HEK293T (cell line): ENCODE measurements at regions not wholly inside any gene's neighbourhood (a gene's known extent, or its start where the extent isn't known, plus 50 kb on each side); places are given as distances from the start of the nearest gene placed in this dataset.

Experiments used
- CTCF ChIA-PET: fragments of 350-600 bp; formaldehyde crosslinking; extraction: SDS; loops from one replicate; lab custom pipeline; 2021; ENCODE audit warnings: antibody characterized with exemption, inconsistent platforms; lab: Yijun Ruan, JAX
- POLR2A ChIA-PET: fragments of 350-600 bp; formaldehyde crosslinking; extraction: SDS; loops from one replicate; lab custom pipeline; 2020; ENCODE audit warnings: antibody characterized with exemption, inconsistent platforms; lab: Yijun Ruan, JAX
- DNase-seq: peaks from one replicate; pipeline ENCODE4 v3.0.0; 2012; ENCODE audit warnings: mixed read lengths; ENCODE audit errors: extremely low spot score
- ARNT ChIP-seq: fragments of 450-650 bp; IDR thresholded peaks from 2 replicates; pipeline ENCODE4 v1.6.1; 2017; ENCODE audit warnings: mild to moderate bottlenecking
- BHLHE40 ChIP-seq: fragments of 450-650 bp; IDR thresholded peaks from 2 replicates; pipeline ENCODE4 v1.6.1; 2016; ENCODE audit warnings: mild to moderate bottlenecking, moderate library complexity, borderline replicate concordance
- CTBP1 ChIP-seq: fragments of 450-650 bp; IDR thresholded peaks from 2 replicates; pipeline ENCODE4 v1.6.1; 2016; ENCODE audit warnings: borderline replicate concordance
- ELF4 ChIP-seq: fragments of 450-650 bp; IDR thresholded peaks from 2 replicates; pipeline ENCODE4 v1.6.1; 2017; ENCODE audit warnings: antibody characterized with exemption
- FOXA1 ChIP-seq: fragments of 450-650 bp; IDR thresholded peaks from 2 replicates; pipeline ENCODE4 v1.6.1; 2016; ENCODE audit warnings: mild to moderate bottlenecking
- FOXK2 ChIP-seq: fragments of 450-650 bp; IDR thresholded peaks from 2 replicates; pipeline ENCODE4 v1.6.1; 2016; ENCODE audit warnings: mild to moderate bottlenecking
- FOXM1 ChIP-seq: fragments of 450-650 bp; IDR thresholded peaks from 2 replicates; pipeline ENCODE4 v1.6.1; 2017; ENCODE audit warnings: mild to moderate bottlenecking, borderline replicate concordance
- HDGF ChIP-seq: fragments of 450-650 bp; IDR thresholded peaks from 2 replicates; pipeline ENCODE4 v1.6.1; 2017; ENCODE audit warnings: antibody characterized with exemption, borderline replicate concordance
- L3MBTL2 ChIP-seq: fragments of 450-650 bp; conservative IDR thresholded peaks from 2 replicates; pipeline ENCODE4 v1.6.1; 2016; ENCODE audit warnings: mild to moderate bottlenecking
- LEF1 ChIP-seq: fragments of 450-650 bp; IDR thresholded peaks from 2 replicates; pipeline ENCODE4 v1.6.1; 2017; ENCODE audit warnings: mild to moderate bottlenecking, borderline replicate concordance
- NFRKB ChIP-seq: fragments of 450-650 bp; IDR thresholded peaks from 2 replicates; pipeline ENCODE4 v1.6.1; 2016; ENCODE audit warnings: mild to moderate bottlenecking, moderate library complexity
- PKNOX1 ChIP-seq: fragments of 450-650 bp; IDR thresholded peaks from 2 replicates; pipeline ENCODE4 v1.6.1; 2016
- SP1 ChIP-seq: fragments of 450-650 bp; IDR thresholded peaks from 2 replicates; pipeline ENCODE4 v1.6.1; 2017
- SUZ12 ChIP-seq: fragments of 450-650 bp; IDR thresholded peaks from 2 replicates; pipeline ENCODE4 v1.6.1; 2016; ENCODE audit warnings: mild to moderate bottlenecking
- TARDBP ChIP-seq: fragments of 450-650 bp; IDR thresholded peaks from 2 replicates; pipeline ENCODE4 v1.6.1; 2016
- ZNF384 ChIP-seq: fragments of 450-650 bp; IDR thresholded peaks from 2 replicates; pipeline ENCODE4 v1.6.1; 2016

- TF ChIP-seq SP1 = no peak
- TF ChIP-seq HDGF = no peak
- no peak for TF ChIP-seq ARNT
- no peak for TF ChIP-seq CTBP1
- no peak for TF ChIP-seq FOXK2
- no peak for TF ChIP-seq BHLHE40
- TF ChIP-seq SUZ12 = no peak
- no peak for TF ChIP-seq TARDBP
- TF ChIP-seq FOXA1 = no peak
- TF ChIP-seq PKNOX1 = no peak
- TF ChIP-seq ZNF384 = no peak
- no peak for TF ChIP-seq FOXM1
- TF ChIP-seq LEF1 = no peak
- no peak for TF ChIP-seq NFRKB
- CTCF ChIA-PET = no interaction called here
Observed at GRCh38 chr11:123361110-123361509, 69.0 kb upstream of the GRAMD1B start.

DNA sequence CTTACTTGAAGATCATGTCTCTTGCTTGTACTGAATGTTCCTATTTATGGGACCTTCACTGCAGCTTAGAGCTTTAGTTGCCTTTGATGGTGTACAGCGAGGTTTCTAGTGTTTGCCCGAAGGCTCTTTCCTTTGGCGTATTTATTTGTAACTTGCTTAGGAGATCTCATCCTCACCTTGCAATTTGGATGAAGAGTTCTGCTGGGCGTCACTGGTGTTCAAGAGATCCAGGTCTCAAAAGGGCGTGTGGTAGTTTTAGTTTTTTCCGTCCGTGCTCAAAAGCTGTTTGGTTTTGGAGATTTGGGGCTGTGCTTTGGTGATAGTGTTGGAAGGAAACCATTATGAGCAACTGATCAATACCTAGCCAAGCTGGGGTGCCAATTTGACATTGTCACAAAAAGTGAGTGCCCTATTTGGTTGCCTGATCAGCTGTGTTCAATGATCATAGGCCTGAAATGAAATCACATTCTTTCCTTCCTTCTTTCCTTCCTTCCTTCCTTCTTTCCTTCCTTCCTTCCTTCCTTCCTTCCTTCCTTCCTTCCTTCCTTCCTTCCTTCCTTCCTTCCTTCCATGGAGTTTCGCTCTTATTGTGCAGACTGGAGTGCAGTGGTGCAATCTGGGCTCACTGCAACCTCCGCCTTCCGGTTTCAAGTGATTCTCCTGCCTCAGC, 69.7 kb upstream of the GRAMD1B start:
- DNase-seq = no peak
- no peak for TF ChIP-seq ELF4
- no peak for TF ChIP-seq SP1
- TF ChIP-seq LEF1 = no peak
- TF ChIP-seq FOXM1 = no peak
- TF ChIP-seq L3MBTL2 = no peak
- TF ChIP-seq PKNOX1 = no peak
- TF ChIP-seq NFRKB = no peak
- no peak for TF ChIP-seq ARNT
- no peak for TF ChIP-seq ZNF384
- no peak for TF ChIP-seq SUZ12
- TF ChIP-seq TARDBP = no peak
- TF ChIP-seq FOXA1 = no peak
- TF ChIP-seq HDGF = no peak
- TF ChIP-seq BHLHE40 = no peak
- TF ChIP-seq FOXK2 = no peak
- TF ChIP-seq CTBP1 = no peak
- ChIA-PET CTCF (no interaction called here), POLR2A (no interaction called here)

More at GRCh38 chr11:123361110-123361509, 69.0 kb upstream of the GRAMD1B start:
- POLR2A ChIA-PET = no interaction called here
- no peak for DNase-seq

DNA sequence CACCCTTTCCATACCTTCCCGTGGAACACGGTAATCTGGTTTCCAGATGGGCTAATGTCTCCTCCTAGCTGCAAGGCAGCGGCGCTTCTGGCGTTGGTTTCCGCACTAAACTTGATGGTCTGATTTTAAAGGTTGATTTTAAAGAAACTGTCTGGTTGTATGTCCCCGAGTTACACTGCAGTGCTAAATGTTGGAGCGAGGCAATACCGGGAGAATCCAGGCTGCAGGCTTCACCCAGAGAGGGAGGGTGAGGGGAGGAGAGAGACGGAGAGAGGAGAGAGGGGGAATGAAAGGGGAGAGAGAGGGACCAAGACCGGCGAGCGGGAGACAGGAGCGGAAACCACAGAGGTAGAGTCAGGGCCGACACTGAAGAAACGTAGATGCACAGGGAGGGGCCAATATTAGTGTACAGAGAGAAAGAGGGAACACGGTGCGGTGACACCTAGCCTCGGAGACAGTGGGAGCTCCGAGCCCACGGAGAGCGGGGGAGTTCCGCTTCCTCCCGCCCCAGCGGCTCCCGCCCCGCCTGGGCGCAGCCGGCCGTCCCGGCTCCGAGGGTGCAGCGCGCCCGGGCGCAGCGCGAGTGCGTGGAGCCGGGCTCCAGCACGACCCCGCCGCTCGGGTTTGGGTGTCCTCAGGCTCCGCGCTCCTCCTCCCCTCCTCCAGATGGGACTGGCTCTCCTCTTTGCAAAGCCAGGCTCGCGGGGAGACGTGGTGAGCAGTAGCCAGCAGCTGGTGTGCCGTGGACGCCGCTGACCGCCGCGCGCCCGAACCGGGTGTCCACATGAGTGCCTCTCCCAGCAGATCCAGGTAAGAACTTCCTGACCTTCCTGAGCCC, 71.9 kb upstream of the GRAMD1B start:
- peak; percentile 57 for DNase-seq
- TF ChIP-seq SUZ12 (no peak), L3MBTL2 (no peak), HDGF (no peak), TARDBP (no peak), ELF4 (no peak), NFRKB (no peak), FOXK2 (no peak), BHLHE40 (no peak), LEF1 (no peak), SP1 (no peak), ARNT (no peak), CTBP1 (no peak), FOXM1 (no peak), PKNOX1 (no peak), FOXA1 (no peak), ZNF384 (no peak)
- POLR2A ChIA-PET = no interaction called here
- CTCF ChIA-PET = interaction anchor here (1.0 to 1.6 kb wide), 2 partner anchors 97 to 255 kb away, joined by 3 read pairs; no protein-coding TSS in a partner anchor

- TF ChIP-seq TARDBP (no peak), FOXM1 (no peak), ARNT (no peak), PKNOX1 (no peak), BHLHE40 (no peak), LEF1 (no peak), SUZ12 (no peak), CTBP1 (no peak), HDGF (no peak), FOXK2 (no peak), NFRKB (no peak), FOXA1 (no peak), ELF4 (no peak), L3MBTL2 (no peak), ZNF384 (no peak), SP1 (no peak)
- DNase-seq = no peak
Observed at GRCh38 chr11:123357353-123357989, 72.6 kb upstream of the GRAMD1B start.

More at GRCh38 chr11:123357353-123357989, 72.6 kb upstream of the GRAMD1B start:
- ChIA-PET POLR2A (no interaction called here), CTCF (interaction anchor here (0.6 to 1.6 kb wide), 4 partner anchors 34 to 1721 kb away, joined by 3 read pairs; no protein-coding TSS in a partner anchor)
